NCI-H2196 treated with DMSO at 0.1 percent for 48 hours (cell line): ENCODE measurements at regions not wholly inside any gene's neighbourhood (a gene's known extent, or its start where the extent isn't known, plus 50 kb on each side); places are given as distances from the start of the nearest gene placed in this dataset.
"Not testable (repeated sequence)": the region's sequence is repeated elsewhere in the genome, so short reads cannot be mapped to it uniquely, and the experiment has no call there.

Source experiments
- DNase-seq: peaks from one replicate; lab custom pipeline; 2025; ENCODE audit not compliant: unreplicated experiment; lab: John Stamatoyannopoulos, UW

GRCh38 chr10:123309731-123310130, 155.5 kb downstream of the BUB3 start:
- no peak for DNase-seq

GRCh38 chr10:123316776-123317175, 162.6 kb downstream of the BUB3 start:
- no peak for DNase-seq

- DNase-seq: no peak
Measured at GRCh38 chr10:123318516-123318915, 164.3 kb downstream of the BUB3 start.

- no peak for DNase-seq
Measured at GRCh38 chr10:123320091-123320490, 165.9 kb downstream of the BUB3 start.

- no peak for DNase-seq
Measured at GRCh38 chr10:123323884-123324283, 169.7 kb downstream of the BUB3 start.

- no peak for DNase-seq
Measured at GRCh38 chr10:123325663-123326190, 171.5 kb downstream of the BUB3 start.

GRCh38 chr10:123326674-123327073, 172.5 kb downstream of the BUB3 start:
- no peak for DNase-seq

GRCh38 chr10:123327450-123327849, 173.2 kb downstream of the BUB3 start:
- DNase-seq: no peak

GRCh38 chr10:123327896-123328295, 173.7 kb downstream of the BUB3 start:
- DNase-seq: no peak

- DNase-seq: no peak
Measured at GRCh38 chr10:123331438-123331837, 177.2 kb downstream of the BUB3 start.

GRCh38 chr10:123346581-123346980, 192.4 kb downstream of the BUB3 start:
- no peak for DNase-seq

GRCh38 chr10:123348691-123349572, 194.7 kb downstream of the BUB3 start:
- DNase-seq: no peak

GRCh38 chr10:123351715-123352114, 197.5 kb downstream of the BUB3 start:
- no peak for DNase-seq

- DNase-seq: no peak
Measured at GRCh38 chr10:123354521-123354920, 200.3 kb downstream of the BUB3 start.

GRCh38 chr10:123355748-123356481, 201.7 kb downstream of the BUB3 start:
- DNase-seq: no peak

- no peak for DNase-seq
Measured at GRCh38 chr10:123356799-123357198, 202.6 kb downstream of the BUB3 start.

- DNase-seq: no peak
Measured at GRCh38 chr10:123357421-123357930, 203.3 kb downstream of the BUB3 start.

- no peak for DNase-seq
Measured at GRCh38 chr10:123359539-123359938, 205.3 kb downstream of the BUB3 start.

GRCh38 chr10:123361832-123362231, 207.6 kb downstream of the BUB3 start:
- DNase-seq: no peak

- DNase-seq: no peak
Measured at GRCh38 chr10:123367195-123367594, 213.0 kb downstream of the BUB3 start.

- not testable (repeated sequence) for DNase-seq
Measured at GRCh38 chr10:123371626-123372025, 217.4 kb downstream of the BUB3 start.

- DNase-seq: no peak
Measured at GRCh38 chr10:123373591-123373990, 219.4 kb downstream of the BUB3 start.
